ENCODE measurements at regions not wholly inside any gene's neighbourhood (a gene's known extent, or its start where the extent isn't known, plus 50 kb on each side); places are given as distances from the start of the nearest gene placed in this dataset.
"Not testable (repeated sequence)": the region's sequence is repeated elsewhere in the genome, so short reads cannot be mapped to it uniquely, and the experiment has no call there.

DNA sequence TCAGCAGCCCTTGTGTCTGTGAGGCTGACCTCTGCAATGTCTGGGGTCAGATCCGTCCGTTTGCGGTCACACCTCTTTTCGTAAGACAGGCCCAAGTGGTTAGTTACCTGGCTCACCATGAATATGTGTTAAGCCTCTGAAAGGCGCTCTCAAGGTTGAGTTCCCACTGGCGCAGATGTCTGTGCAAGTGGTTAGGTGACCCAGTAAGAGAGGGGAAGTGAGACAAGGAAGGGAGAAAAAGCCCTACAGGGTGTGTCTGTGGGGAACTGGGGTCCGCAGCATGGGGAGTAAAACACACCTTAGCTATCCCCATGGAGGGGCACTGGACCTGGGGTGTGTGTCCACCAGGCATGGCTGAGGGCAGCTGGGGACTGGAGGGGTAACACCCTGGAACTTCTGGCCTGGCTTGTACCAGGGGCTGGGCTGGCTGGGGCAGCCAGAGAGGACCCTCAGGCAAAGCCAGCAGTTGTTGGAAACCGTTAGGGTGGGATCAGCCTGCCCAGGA is 391.6 kb upstream of the PROK2 start:
- no peak for DNase-seq (ENCODE audit: low spot score)

GRCh38 chr3:72175296-72175858 is 390.4 kb upstream of the PROK2 start:
- DNase-seq (ENCODE audit: low spot score) = no peak

- no peak for DNase-seq (ENCODE audit: low spot score)
Observed at GRCh38 chr3:72174890-72175289, 389.9 kb upstream of the PROK2 start.

DNA sequence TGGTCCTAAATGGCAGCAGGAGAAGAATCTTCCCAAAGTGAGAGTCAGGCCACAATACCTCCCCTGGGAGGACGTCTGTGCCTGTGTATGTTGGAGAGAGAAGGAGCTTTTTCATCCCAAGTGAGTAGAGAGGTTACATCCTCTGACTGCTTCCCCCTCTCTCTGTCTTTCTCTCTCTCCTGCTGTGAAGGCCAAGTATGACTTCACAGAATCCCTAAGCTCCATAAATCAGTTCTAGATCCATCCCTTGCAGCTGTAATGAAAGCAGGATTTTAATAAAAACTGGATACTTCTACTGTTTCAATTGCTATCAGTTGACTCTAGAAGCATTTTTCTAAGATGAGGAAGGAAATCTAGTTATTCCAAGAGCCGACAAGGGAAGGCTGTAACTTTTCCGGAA is 389.1 kb upstream of the PROK2 start:
- no peak for DNase-seq (ENCODE audit: low spot score)

DNA sequence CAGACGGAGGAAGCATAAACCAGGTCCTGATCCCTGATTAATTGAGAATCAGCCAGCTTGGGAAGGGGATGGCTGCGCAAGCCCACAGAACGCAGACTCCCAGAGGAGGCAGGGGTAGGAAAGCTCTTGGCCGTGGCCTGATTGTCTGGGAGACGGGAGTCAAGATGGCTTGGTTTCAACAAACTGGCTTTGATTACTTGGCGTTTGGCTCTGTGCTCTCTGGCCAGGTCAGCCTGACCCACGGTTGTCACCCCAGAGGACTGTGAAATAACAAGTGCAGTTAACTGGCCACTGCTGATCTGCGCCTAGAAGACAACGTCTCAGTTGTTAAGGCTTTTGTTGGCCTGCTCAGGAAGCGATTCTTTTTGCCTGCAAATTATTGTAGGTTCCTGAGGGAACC is 387.0 kb upstream of the PROK2 start:
- no peak for DNase-seq (ENCODE audit: low spot score)

DNA sequence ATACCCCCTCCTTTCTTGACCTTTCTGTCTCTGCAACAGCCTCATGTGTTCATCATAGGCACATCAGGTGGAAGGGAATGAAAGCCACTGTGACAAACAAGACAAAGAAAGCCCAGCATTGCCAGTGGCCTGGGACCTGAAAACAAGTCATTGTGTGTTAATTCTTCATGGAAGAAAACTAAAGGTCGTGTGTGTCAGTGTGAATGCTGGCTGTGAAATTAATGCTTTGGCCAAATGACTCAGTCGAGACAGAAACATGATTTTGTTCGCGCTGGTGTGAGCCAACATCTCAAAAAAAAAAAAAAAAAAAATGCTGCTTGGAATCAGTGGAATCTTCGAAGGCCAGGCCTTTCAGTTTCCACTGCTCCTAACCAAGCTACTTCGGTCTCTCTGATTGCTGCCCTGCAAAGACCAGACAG is 386.5 kb upstream of the PROK2 start:
- no peak for DNase-seq (ENCODE audit: low spot score)

- DNase-seq (ENCODE audit: low spot score) = no peak
Observed at GRCh38 chr3:72169561-72170472, 384.9 kb upstream of the PROK2 start.

DNA sequence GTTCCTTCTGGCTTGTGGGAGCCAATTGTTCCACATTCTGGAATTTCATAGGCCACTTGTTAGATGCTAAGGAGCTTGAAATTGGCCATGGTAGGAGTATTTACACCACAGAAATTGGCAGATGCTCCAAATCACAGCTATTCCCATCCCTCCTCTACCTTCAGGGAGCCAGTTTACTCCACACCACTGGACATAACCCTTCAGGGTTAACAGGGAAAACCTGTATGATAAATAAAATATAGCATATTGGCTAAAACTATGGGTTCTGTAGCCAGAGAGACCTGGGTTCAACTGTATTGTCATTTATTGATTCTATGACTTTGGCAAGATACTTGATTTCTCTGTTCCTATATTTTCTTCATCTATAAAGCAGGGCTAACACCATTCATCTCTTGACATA is 384.2 kb upstream of the PROK2 start:
- no peak for DNase-seq (ENCODE audit: low spot score)

- DNase-seq (ENCODE audit: low spot score) = no peak
Observed at GRCh38 chr3:72165808-72166207, 380.9 kb upstream of the PROK2 start.

GRCh38 chr3:72165317-72165716 is 380.4 kb upstream of the PROK2 start:
- DNase-seq (ENCODE audit: low spot score) = no peak

DNA sequence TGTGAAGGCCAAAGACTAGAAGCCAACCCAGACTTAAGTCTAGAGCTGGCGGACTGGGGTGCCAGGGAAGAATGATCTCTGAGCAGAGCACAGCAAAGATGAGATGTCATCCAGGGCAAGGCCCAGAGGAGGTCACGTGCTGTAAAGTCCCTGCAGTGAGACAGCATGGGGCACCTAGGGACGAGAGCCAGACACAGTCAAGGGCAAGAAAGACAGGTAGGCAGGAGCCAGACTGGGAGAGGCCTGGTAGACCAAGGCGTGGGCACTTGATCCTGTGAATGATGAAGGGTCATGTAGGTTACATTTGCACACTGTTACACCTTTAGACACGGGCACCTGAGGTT is 379.7 kb upstream of the PROK2 start:
- DNase-seq (ENCODE audit: low spot score) = no peak

DNA sequence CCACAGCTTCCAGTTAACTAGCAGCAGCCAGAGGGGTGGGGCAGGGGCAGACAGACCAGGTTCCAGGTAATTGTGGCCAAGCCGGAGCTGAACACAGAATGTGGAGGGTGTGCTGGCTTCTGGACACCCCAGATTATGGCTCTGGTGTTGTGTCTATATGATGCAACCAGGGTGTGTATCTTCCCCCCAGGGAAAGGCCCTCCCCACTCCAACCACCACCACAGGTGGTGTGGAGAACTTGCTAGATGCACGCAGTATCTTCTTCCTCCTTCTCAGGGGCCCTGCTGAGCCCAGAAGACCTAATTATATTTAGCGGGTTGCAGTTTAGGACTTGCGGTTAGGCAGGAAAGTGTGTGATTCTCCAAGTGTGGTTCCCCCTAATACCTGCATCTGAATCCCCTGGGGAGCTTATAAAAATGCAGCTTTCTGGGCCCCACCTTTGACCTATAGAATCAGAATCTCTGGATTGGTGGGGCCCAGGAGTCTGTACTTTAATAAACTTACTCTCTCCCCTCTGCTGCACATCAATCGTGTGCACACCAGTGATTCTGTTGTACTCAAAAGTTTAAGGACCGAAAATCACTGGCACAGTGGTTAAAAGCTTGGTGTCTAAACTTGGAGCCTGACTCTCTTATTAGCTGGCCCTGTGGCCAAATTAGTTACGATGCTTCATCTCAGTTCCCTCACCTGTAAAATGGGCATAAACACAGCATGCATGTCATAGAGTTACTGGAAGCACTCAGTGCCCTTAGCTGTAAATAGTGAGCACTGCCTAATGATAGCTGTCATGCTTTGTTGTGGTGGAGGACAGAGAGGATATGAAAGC is 379.1 kb upstream of the PROK2 start:
- DNase-seq (ENCODE audit: low spot score) = no peak

DNA sequence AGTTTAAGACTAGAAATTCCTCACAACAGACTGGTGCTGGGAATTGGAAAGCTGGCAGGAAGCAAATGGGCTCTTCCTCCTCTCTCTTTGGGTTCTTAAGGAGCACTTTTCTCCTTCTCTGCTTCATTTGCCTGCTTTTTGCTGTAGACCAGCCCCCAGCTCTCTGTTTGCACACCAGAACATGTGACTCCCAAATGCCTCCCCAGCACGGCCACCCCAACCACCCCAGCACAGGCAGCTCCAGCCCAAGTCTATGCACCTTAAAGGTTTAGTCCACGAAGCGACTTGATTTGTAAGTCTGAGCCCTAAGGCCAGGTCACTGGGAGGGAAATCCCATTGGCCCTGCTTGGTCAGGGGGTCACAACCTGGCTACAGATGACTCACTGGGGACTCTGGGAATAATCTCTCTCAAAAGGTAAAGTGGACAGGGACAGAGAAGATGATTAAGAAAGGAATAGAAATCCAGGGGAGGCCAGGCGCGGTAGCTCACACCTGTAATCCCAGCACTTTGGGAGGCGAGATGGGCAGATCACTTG is 377.8 kb upstream of the PROK2 start:
- DNase-seq (ENCODE audit: low spot score) = no peak

DNA sequence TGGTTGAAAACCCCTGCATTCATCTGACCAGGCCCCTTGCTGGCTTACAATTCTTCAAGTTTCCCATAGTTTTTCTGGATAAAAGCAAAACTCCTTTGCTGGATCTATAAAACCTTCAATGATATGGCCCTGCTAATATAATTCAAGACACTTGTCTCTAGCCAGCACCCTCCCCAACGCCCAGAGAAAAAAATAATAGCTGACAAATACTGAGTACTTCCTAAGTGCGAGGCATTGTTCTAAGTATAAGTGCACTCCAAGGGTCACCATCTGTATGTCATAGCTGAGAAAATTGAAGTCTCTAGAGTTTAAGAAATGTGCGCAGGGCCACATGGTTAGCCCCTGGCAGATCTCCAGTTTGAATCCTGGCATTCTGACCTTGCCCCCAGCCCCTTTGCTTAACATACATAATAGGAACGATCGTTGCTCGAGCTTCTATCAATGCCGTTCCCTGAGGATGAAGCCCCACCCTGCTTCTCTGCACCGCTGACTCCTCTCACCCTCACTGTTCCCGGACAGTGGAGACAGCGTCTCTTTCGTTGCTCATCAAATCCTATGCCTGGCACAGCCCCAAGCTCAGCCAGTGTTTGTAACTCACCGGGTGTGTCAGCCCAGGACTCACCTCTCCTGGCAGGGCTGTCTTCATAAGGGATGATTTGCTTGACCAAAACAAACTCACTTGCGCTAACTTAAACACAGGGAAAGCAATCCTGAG is 377.1 kb upstream of the PROK2 start:
- DNase-seq (ENCODE audit: low spot score) = no peak

DNA sequence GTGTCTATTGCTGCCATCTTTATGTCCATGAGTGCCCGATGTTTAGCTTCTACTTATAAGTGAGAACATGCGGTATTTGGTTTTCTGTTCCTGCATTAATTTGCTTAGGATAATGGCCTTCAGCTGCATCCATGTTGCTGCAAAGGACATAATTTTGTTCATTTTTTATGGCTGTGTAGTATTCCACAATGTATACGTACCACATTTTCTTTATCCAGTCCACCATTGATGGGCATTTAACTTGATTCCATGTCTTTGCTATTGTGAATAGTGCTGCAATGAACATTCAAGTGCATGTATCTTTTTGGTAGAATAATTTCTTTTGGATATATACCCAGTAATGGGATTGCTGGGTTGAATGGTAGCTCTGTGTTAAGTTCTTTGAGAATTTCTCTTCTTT is 376.3 kb upstream of the PROK2 start:
- DNase-seq (ENCODE audit: low spot score) = not testable (repeated sequence)

- no peak for DNase-seq (ENCODE audit: low spot score)
Observed at GRCh38 chr3:72160351-72160750, 375.4 kb upstream of the PROK2 start.

DNA sequence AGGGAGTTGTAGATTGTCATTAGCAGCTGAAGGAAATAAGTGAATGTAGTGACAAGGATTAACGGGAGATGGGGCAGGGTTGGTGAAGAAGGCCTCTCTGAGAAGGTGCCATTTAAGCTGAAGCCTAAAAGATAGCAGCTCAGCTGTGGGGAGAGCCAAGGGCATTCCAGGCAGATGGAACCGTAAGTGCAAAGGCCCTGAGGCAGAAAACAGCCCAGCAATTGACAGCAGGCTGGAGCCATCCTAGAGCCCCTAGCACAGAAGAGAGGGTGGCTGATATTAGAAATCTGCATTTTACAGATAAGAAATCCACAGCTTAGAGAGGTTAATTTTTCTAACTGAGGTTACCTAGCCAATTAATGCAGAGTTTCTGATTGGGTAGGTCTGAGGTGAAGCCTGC is 374.5 kb upstream of the PROK2 start:
- no peak for DNase-seq (ENCODE audit: low spot score)

GRCh38 chr3:72158639-72159326 is 373.8 kb upstream of the PROK2 start:
- DNase-seq (ENCODE audit: low spot score) = no peak

DNA sequence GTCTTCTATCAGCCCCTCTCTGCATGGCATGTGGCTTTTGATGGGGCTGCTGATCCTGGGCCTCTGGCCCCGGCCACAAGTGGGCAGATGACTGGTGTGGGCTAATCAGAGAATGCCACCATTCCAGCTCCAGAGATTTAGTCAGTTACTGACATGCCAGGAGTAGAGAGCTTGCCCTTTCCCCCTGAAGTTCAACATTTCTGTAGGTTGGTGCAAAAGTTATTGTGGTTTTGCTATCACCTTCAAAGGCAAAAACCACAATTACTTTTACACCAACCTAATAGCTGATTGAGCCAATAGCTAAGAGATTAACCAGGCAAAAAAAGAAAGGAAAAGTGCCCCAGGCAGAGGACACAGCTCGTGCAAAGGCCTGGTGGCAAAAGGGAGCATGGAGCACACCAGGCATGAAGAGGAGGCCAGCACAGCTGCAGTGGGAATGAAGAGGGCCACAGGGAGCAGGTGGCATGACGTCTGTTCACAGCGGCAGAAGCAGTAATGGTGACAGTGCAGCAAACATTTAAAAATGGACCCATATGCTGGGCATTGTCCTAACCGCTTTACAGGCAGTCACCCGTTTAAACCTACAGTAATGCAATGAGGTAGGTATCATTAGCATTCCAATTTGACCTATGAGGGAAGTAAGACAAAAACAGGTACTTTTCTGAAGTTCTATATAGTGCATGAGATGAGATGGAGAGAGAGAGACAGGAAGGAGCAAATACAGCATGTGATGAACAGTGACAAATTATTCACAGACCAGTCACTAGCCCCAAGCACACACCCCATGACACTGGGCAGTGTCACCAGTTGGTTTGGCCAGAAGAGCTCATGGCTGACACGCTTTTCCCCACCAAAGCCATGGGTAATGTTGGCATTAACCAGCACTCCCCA is 373.0 kb upstream of the PROK2 start:
- DNase-seq (ENCODE audit: low spot score) = no peak

- DNase-seq (ENCODE audit: low spot score) = no peak
Observed at GRCh38 chr3:72155391-72156064, 370.6 kb upstream of the PROK2 start.
